Pancreas (tissue), 10 donors: ENCODE measurements at regions not wholly inside any gene's neighbourhood (a gene's known extent, or its start where the extent isn't known, plus 50 kb on each side); places are given as distances from the start of the nearest gene placed in this dataset.

Source experiments
- ATAC-seq, 4 donors: fragments of 200-7000 bp; cut with Tn5 transposase; one replicate each; pipeline versions ENCODE4 v1.8.0 to v1.9.1; 2020; ENCODE audit warnings: mild to moderate bottlenecking in 4 of 4, moderate library complexity in 4 of 4
- DNase-seq, 6 donors: peaks; one replicate each; pipeline ENCODE4 v3.0.0-alpha.2; 2020
- FAIRE-seq: peaks from 2 replicates; lab custom pipeline; 2012; peaks lifted over from hg19 to GRCh38; lab: Jason Lieb, UNC
- H3K27ac ChIP-seq, 4 donors: fragments of 200-600 bp; sonication (generic); 1 replicate in 3 of 4; 2 replicates in 1 of 4; pipeline versions ENCODE4 v1.5.0 to v1.8.0; 2020
- H3K27me3 ChIP-seq, 4 donors: fragments of 200-600 bp; one replicate each; pipeline ENCODE4 v1.8.0; 2021
- H3K36me3 ChIP-seq, 3 donors: fragments of 200-600 bp; sonication (generic) in 1 of 3; one replicate each; pipeline versions ENCODE4 v1.5.0 to v1.8.0; 2020 to 2021
- H3K4me1 ChIP-seq, 3 donors: fragments of 200-600 bp; one replicate each; pipeline ENCODE4 v1.8.0; 2021
- H3K4me3 ChIP-seq, 4 donors: fragments of 200-600 bp; sonication (generic) in 2 of 4; one replicate each; pipeline versions ENCODE4 v1.5.0 to v1.8.0; 2020 to 2021
- H3K9me3 ChIP-seq, 4 donors: fragments of 200-600 bp; one replicate each; pipeline ENCODE4 v1.8.0; 2021
- WGBS, 2 donors: extraction: QIAGEN DNeasy Blood & Tissue Kit; methylation state at CpG; one replicate each; pipeline ENCODE4 v1.1.7; 2013; 5-methylcytosine and 5-hydroxymethylcytosine counted together
- intact Hi-C, 3 donors: fragments of 100-400 bp; cut with DNase I; formaldehyde crosslinking; loops; one replicate each; pipeline versions ENCODE4 v1.11.1 to v1.14.2; 2022
- TF ChIP-seq, protein P1 (sequence below), 4 donors: fragments of 200-600 bp; sonication (generic) in 3 of 4; IDR thresholded peaks; one replicate each; pipeline versions ENCODE4 v1.5.0 to v1.8.0; 2021; ENCODE audit warnings: antibody characterized with exemption in 4 of 4
- donor health status: healthy with polysubstance abuse.
- donor health status: DM: no; HTN: no; CAD: no; lungs with moderate emphysema.
- donor health status: DM: no; HTN: no; CAD: no.
- donor health status: control.
- donor health status: control.
- donor health status: Bipolar disorder and iron deficiency.
- donor health status: DM: yes; HTN: yes; CAD: no.
- donor health status: DM: no; HTN: no; CAD: no.
- donor health status: DM: no; HTN: no; CAD: no.
- donor health status: DM: yes; HTN: yes; CAD: no.

DNA sequence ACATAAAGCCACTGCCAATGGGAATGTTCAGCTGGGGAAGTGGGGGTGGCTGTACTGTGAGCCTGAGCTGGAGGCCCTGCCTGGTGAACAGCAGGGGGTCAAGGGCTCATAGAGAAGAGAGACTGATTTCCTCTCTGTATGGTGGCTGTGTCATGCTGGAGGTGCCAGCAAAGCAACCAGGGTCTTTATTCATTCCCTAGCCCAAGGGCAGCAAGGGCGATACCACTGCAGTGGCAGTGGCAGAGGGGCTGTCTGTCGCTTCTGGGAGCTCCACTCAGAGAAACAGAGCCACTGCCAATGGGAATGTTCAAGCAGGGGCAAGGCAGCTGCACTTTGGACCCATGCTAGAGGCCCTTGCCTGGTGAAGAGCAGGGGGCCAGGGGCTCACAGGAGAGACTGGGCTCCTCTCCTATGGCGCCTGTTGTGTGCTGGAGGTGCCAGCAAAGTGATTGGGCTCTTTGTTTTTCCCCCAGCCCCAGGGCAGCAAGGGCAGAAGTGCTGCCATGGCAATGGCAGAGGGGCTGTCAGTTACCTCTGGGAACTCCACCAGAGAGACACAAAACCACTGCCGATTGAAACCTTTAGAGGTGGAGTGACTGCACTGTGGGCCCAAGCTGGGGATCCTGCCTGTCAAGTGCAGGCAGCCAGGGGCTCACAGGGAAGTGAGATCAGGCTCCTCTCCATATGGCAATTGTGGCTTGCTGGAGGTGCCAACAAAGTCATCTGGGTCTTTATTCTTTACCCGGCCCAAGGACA is 545.1 kb downstream of the SH2D4B start:
- intact Hi-C loops, result no loop called here

DNA sequence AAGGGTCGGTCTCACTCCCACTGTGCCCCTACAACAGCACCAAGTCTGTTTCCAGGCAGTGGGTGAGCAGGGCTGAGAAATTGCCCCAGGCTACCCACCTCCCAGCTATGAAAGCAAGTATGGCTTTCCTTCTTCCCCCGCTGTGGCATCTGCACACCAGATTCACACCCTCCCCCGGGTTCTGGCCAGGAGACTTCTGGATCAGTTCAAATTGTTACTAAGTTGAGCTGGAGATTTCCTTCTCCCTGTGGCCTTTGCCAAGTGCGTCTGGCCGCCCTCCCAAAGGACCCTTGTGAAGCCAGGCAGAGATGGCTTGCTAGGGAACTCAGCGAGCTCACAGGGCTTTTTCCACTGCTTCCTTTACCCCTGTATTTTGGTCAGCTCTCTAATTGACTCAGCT is 555.4 kb downstream of the SH2D4B start:
- no peaks in the 10 kb centered on the region for H3K9me3 ChIP-seq

More for the DNA sequence above, 545.1 kb downstream of the SH2D4B start:
- TF ChIP-seq, protein P1, sequence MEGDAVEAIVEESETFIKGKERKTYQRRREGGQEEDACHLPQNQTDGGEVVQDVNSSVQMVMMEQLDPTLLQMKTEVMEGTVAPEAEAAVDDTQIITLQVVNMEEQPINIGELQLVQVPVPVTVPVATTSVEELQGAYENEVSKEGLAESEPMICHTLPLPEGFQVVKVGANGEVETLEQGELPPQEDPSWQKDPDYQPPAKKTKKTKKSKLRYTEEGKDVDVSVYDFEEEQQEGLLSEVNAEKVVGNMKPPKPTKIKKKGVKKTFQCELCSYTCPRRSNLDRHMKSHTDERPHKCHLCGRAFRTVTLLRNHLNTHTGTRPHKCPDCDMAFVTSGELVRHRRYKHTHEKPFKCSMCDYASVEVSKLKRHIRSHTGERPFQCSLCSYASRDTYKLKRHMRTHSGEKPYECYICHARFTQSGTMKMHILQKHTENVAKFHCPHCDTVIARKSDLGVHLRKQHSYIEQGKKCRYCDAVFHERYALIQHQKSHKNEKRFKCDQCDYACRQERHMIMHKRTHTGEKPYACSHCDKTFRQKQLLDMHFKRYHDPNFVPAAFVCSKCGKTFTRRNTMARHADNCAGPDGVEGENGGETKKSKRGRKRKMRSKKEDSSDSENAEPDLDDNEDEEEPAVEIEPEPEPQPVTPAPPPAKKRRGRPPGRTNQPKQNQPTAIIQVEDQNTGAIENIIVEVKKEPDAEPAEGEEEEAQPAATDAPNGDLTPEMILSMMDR (IDR thresholded peaks at IDR 0.05), result no peak
- Histone ChIP-seq H3K4me3 (no peak overlapping the region), H3K27ac (no peak overlapping the region), H3K4me1 (no peaks in the 10 kb centered on the region), H3K9me3 (no peaks in the 10 kb centered on the region), H3K36me3 (no peaks in the 10 kb centered on the region), H3K27me3 (no peaks in the 10 kb centered on the region)
- DNase-seq (peak in 1 of 6 donors; percentile 5), ATAC-seq (no peak), FAIRE-seq (no peak)
- WGBS, 2 donors, result 53 to 74% methylated on average over 5 of the region's 5 CpGs

DNA sequence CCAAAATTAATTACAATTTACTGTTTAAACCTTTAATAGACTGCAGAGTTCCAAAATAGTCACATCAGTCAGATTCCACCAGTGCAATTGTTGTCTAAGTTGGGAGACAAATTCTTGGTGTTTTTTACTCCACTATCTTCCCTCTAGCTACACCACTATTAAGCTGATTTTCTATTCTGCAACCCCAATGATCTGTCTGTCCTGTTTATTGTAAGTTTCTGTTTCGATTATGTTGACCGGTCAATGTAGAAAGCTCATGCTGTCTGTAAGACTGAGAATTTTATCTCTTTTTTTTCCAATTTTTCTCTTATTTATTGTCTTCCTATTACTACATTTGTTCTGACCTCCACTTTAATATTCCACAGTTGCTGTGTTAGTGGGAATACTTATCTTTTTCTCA is 557.5 kb downstream of the SH2D4B start:
- 71 to 77% methylated on average over 2 of the region's 2 CpGs for WGBS, 2 donors
- intact Hi-C loops, result no loop called here

More for the DNA sequence above, 555.4 kb downstream of the SH2D4B start:
- Histone ChIP-seq H3K36me3 (no peaks in the 10 kb centered on the region), H3K27me3 (no peaks in the 10 kb centered on the region), H3K4me1 (no peaks in the 10 kb centered on the region), H3K27ac (no peak overlapping the region), H3K4me3 (no peak overlapping the region)
- TF ChIP-seq, protein P1 (IDR thresholded peaks at IDR 0.05), result no peak
- DNase-seq (no peak), FAIRE-seq (no peak), ATAC-seq (no peak)
- WGBS, 2 donors, result 75 to 79% methylated on average over 6 of the region's 6 CpGs
- intact Hi-C loops, result no loop called here

DNA sequence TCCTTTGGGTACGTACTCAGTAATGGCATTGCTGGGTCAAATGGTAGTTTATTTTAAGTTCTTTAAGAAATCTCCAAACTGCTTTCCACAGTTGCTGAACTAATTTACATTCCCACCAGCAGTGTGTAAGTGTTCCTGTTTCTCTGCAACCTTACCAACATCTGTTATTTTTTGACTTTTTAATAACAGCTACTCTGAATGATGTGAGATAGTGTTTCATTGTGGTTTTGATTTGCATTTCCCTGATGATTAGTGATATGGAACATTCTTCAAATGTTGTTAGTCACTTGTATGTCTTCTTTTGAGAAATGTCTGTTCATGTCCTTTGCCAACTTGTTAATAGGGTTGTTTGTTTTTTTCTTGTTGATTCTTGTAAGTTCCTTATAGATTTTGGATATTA is 558.9 kb downstream of the SH2D4B start:
- H3K4me3 ChIP-seq, result no peak overlapping the region
- no peak for FAIRE-seq
- ATAC-seq, result no peak
- H3K36me3 ChIP-seq, result no peaks in the 10 kb centered on the region
- no peaks in the 10 kb centered on the region for H3K9me3 ChIP-seq
- H3K27ac ChIP-seq, result no peak overlapping the region
- DNase-seq, result no peak
- no peaks in the 10 kb centered on the region for H3K27me3 ChIP-seq
- intact Hi-C loops, result no loop called here
- 49 to 72% methylated on average over 1 of the region's 1 CpG for WGBS, 2 donors
- TF ChIP-seq, protein P1 (IDR thresholded peaks at IDR 0.05), result no peak
- no peaks in the 10 kb centered on the region for H3K4me1 ChIP-seq

More for the DNA sequence above, 557.5 kb downstream of the SH2D4B start:
- TF ChIP-seq, protein P1 (IDR thresholded peaks at IDR 0.05), result no peak
- Histone ChIP-seq H3K36me3 (no peaks in the 10 kb centered on the region), H3K4me3 (no peak overlapping the region), H3K27ac (no peak overlapping the region), H3K27me3 (no peaks in the 10 kb centered on the region), H3K4me1 (no peaks in the 10 kb centered on the region), H3K9me3 (no peaks in the 10 kb centered on the region)
- DNase-seq (no peak), ATAC-seq (no peak), FAIRE-seq (no peak)

DNA sequence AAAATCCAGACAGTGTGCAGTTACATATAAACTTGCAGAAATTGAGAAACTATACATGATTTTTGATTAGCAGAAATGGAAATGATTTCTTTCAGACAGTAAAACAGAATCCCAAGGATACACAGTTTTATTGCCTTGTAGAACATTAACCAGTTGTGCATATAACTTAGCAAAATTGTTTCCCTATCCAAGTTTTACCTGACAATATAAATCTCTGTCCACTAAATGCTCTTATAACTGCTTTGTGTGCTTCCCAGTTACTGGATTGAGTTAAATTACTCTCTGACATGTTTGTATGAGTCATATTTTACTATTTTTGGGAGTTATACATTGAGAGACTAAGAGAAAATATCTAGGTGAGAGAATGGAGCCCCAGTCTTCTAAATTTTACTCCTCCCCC is 563.4 kb downstream of the SH2D4B start:
- TF ChIP-seq, protein P1 (IDR thresholded peaks at IDR 0.05), result no peak
- Histone ChIP-seq H3K27ac (no peak overlapping the region), H3K27me3 (no peaks in the 10 kb centered on the region), H3K4me1 (no peaks in the 10 kb centered on the region), H3K36me3 (no peaks in the 10 kb centered on the region), H3K4me3 (no peak overlapping the region), H3K9me3 (no peaks in the 10 kb centered on the region)
- FAIRE-seq (no peak), DNase-seq (no peak), ATAC-seq (no peak)
- intact Hi-C loops, result no loop called here
